NCI-H526 (cell line): ENCODE measurements at regions not wholly inside any gene's neighbourhood (a gene's known extent, or its start where the extent isn't known, plus 50 kb on each side); places are given as distances from the start of the nearest gene placed in this dataset.
A peak's percentile ranks its signal among the peaks of the same experiment; 100 is the strongest.

Source experiments
- DNase-seq, 2 experiments: peaks; one replicate each; lab custom pipeline; 2025; lab: John Stamatoyannopoulos, UW

DNA sequence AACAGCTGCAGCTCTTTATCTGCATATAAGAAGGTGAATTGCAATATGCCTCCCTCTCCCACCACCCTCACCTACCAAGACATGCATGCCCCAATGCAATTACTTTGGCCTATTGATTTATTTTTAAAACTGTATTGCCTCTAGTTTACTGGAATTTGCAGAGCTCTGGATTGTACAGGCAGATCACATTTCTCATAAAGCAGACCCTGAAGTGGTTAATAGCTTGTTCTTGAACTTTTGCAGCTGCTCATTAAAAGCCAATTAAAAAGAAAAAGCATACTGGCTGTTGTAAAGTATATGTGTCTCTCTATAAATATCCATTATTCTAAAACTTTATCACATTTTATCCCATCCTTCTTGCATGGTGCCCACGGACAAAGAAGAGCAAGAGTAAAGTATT, 221.5 kb upstream of the TOPAZ1 start:
- DNase-seq: no peak

DNA sequence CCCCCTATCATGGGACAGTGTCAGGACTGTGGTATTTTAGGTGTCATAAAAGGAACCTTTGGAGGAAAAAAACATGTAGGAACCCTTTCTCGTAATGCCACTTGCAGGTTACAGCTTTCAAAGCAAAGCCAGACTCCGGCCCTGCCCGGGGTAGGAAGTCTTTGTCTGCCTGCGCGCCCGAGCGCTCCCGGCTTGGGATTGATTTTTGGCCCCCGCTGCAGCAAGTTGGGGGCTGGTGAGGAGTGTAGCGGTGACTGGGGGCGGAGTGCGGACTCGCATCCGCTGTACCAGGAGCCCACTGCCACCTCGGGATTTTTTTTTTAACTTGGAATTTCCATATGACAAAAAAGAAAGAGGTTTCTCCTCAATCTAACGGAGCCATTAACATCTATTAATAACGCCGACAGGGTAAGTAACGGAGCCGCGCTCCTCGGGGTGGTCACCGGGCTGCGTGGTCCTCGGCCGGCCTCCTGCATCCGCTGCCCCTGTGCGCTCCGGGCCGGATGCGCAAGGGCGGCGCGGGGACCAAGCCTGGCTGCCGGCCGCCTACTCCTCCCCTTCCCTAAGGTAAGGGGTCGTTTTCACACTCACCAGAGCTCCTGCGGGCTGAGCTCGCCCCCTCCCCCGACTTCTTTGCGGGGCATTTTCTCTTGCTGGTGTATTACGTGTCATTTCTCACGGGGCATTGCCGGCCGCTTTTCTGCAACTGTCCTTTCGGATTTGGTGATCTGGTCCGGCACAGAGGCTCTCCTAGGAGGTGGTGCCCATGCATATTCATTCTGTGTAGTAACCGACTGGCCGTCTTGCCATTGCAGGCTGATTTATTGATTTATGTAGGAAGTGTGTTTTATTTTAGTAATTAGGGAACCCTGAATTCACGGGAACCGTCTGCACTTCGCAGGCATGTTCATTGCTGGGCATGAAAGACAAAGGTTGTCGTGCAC, 219.8 kb upstream of the TOPAZ1 start:
- DNase-seq: no peak

DNA sequence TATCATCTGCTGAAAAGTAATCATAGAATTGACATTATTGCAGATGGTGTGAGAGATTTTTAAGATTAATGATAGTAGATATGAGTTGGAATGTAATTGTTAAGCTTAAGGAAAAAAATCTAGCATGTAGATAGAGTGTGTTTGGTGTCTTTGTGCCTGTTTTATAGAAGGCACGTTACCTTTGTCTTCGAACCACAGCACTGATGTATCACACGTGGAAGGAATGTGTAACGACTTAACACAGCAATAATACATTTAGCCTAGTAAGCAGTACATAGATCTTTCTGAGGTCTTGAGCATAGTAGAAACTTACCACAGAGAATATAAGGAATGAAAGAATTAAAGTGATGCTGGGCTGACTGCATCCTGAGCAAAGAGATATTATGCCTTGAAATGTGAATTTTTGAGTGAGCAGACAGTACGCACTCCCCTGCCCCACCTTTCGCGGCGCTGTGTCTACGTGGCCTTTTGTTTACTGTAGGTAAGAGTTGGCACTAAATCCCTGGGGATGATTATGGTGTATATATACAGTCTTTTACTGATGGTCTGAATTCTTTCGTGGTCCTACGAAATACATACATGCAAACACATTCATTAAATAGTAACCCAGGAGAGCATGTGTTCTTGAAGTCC, 217.6 kb upstream of the TOPAZ1 start:
- no peak for DNase-seq

DNA sequence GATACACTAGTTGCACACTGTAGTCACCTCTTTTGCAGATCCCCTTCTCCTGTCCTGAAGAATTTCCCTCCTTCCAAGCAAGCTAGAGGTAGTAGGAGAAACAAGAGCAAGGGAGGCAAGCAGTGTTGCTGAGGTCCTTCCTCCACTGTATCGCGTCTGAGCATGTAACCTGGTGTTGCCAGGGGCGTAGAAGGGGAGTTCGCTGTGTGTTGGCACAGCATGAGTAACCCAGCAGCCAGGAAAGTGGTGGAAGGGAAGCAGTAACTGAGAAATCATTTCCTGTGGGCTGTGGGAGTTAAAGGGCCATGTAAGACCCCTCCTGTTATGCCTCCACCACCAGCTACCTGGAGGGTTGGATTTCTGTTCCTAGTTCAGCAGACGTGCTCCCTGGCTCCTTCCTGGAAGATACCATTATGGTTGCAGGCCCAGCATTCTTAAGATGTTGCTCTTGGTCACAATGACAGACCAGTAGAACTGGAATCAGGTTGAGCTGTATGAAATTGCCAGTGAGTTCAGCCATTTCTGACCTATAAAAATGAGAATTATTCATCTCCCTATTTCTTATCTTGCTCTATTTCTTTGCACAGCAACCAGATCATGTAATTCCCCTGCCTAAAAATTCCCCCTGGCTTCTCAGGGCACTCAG, 215.3 kb upstream of the TOPAZ1 start:
- no peak for DNase-seq

DNA sequence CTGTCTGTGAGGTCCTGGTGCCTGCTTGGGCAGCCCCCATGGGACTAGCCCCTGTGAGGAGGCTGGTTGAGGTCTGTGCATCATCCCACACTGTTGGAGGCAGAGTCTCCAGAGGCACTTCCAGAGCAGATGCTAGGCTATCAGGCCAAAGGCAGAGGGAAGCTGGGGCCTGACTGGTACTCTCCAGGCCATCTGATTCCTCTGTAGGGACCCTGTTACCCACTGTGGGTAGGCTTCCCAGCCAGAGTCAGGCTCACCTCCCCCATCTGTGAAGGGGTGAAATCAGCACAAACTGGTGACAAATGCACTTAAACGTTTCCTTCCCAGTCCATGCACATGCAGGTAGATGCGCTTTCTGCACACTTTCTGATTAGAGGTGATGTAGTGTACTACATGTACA, 212.6 kb upstream of the TOPAZ1 start:
- DNase-seq: no peak

DNA sequence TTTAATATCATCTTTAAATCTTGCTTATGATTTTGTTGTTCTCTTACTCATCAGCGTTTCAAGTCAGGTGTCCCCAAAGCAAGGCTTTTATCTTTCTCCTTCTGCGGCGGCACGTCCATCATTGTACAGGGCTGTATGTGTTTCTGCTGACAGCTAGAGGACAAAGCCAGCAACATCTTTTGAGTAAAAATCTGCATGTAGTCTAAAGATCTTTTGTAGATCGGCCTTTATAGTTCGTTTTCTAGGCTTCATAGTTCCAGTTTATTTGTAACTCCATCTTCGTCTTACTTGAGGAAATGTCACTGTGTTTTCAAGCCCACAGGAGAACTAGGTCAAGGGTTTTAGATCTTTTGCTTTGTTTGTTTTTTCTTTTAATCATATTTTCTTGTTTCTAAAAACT, 211.4 kb upstream of the TOPAZ1 start:
- DNase-seq: no peak

DNA sequence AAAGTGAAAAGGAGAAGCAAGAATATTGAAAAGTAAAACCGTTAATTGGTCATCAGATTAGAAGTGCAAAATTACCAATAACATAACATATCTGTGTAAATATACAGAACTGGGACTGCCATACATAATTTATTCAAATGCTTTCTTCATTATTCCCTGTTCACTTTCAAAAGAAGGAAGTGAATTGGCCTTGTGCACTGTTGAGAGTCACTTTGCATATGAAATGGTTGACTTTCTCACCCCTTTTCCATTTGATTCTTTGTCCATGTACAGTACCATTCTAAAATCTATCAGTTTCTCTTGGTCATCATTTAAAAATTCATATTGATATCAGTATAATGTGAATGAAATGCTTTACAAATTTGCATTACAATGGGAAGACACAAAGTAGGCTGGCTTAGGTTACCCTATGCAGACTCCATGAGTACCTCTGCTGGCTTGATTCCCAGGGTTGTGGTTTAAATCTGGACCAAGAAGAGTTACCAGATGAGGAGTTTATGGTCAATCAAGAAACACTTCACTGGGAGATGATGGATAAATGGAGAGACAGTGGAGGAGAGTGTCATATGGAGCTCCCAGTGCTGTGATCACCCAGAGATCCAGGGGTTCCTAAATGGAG, 210.9 kb upstream of the TOPAZ1 start:
- peak in 1 of 2 experiments; percentile 45 for DNase-seq

DNA sequence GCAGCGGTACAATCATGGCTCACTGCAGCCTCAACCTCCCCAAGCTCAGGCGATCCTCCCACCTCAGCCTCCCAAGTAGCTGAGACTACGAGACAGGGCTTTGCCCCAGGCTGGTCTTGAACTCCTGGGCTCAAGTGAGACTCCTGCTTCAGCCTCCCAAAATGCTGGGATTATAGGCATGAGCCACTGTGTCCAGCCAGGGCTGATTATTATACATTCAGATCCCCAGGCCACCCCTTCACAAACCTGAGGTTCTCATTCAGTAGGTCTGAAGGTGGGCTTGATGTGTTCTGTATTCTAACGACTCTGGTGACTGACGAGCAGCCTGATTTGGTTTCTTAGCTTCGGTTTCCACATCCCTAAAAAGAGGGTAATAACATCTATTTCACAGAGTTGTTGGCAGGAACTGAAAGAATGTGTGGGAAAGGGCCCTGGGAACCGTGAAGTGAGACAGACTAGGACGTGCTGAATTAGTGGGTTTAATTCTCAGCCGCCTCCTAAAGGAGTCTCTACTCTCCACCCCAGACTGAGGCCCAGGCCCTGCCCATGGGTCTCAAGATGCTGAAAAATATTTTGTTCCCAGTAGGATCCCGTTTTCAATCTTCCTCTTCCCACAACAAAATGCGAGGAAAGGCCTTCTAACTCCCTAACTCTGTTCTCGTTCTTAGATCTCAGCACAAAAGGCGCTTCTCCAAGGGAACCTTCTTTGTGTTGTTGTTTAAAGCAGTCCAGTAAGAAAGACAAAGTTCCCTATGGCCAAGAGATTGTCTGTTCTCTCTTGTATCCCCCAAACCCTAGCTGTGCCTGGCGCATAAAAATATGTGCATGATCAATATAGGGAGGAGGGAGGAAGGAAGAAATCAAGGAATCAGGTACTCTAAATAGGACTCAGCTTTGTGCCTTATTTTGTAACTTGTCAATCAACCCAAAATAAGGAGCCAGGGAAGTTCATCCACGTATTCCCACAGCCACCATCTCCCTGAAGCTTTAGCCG, 210.0 kb upstream of the TOPAZ1 start:
- no peak for DNase-seq

DNA sequence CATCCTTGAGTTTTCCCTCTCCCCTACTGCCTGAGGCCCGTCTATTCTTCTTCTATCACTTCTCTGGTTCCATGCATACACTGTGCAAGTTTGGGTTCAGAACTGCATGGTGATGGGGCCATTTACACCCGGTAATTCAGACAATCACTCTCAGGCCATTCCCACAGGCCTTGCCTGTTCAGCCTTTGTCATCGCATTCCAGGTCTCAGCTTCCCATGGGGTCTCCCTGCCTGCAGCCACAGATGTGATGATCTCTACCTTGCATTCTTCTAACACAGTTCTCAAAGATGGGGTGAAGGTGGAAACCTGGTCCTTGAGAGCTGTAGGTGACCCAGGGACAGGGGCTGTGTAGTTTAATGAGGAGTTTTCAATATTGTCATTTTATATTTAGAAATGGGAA, 209.2 kb upstream of the TOPAZ1 start:
- DNase-seq: no peak

DNA sequence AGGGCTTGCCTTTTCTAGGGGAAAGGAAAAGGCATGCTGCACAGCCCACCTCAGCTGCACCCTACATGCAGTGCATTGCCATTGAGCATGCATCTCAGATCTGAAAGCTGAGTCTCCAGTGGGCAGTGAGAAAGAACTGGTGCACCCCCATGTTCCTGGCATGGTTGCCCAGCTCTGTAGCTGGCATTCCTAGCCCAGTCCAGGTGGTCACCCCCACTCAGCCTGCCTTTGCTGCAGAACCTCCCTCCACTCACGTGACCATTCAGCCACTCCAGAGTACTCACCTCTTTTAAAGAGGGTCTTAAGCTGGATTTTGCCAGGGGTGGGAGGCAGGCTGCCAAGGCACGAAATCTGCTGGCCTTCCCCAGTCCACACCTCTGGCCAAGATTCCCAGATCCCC, 208.6 kb upstream of the TOPAZ1 start:
- no peak for DNase-seq

DNA sequence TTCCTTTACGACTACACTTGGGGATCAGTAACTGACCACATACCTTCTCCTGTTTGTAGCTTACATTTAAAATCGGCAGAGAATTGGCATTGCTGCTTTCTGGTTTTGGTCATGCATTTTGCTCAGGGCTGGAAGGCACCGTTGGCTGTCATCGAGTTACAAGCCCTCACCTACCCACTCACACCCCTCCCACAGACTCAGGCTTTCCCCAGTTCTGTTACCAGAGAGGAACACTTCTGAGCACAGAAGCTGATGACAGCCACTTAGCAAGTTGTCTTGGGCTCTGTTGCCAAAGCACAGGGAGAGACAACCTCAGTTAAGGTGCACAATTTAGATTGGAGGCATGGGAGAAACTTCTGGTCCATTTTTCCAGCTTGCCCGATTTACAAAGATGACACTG, 204.8 kb upstream of the TOPAZ1 start:
- DNase-seq: peak in 1 of 2 experiments; percentile 32

DNA sequence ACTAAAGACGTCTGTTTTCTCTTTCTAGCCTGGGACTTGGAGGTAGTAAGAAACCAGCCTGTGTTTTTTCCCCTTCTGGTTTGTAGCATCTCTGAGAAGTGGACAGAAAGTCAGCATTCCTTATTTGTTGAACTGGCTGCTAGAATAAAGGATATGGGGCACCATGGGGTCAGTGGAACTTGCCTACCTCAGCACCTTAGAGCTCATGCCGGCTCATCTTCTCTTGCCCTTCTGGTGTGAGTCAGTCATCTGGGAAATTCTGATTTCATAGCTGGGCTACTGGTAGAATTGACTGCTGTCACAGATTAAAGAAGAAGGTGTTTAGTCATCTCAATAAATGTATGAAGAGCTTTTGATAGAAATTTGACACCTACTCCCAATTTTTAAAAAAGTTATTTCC, 202.7 kb upstream of the TOPAZ1 start:
- DNase-seq: no peak

DNA sequence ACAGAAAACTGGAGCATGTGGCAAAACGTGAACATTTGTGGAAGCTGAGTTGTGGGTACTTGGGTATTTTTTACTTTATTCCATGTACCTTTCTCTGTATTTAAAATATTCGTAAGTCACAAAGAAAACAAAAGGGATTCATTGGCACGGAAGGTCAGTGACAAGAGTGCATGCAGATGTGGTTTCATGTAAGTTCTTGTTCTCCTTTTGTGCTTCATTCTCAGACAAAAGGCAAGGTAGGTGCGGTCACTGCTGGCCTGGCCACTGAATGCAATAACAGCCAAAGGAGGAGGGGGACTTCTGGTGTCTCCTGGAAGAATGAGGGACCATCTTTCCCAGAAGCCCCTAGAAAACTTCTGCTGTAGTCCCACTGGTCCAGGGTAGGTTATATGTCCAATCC, 200.0 kb upstream of the TOPAZ1 start:
- DNase-seq: no peak

DNA sequence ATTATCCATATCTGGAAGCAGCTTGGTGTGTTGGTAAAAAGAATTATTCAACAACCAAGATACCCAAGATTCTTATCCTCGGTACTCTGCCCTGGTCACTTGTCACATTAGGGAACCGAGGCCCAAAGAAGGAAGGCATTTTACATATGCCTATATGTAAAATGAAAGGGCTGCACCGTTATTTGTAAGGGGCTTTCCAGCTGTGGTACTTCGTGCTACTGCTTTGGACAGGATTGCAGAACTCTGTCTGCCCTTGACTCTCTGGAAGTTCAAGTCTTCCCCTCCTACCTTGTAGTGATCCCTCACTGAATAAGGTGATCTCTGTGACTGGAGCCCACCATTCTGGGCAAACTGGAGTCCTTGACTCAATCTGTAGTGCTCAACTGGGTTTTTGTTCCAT, 198.9 kb upstream of the TOPAZ1 start:
- DNase-seq: no peak

DNA sequence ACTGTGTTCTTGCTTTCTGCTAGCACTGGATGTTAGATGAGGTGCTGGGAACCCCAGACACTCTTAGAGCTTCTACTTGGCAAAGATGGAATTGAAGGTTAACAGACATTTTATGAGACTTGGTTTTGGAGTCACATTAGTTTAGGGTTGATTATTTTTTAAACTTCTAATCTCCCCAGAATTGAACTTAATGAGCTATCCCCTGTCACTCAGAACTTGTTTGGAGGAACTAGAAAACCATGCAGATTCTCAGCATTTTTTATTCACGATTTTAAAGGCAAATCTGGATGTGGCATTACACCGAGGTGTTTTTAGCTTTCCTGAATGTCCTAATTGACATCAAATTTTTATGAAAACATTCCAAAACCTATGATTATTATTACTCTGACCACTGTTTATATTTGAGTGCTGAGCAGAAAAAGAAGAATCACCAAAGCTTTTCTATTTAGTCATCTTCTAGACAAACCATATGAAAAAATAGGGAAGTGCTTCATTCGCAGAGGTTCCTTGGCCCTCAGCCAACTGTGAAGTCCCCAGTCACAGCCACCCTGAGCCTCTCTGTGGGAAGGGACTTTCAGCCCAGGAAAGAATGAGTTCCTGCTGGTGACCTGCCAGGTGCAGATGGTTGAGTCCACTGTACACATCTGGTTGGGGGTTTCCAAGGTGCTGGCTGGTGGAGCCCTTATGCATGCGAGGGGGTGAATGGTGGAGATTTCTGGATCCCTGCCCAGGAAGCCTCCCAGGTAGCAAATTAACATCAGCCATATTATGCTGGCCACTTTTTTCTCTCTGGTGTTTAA, 196.0 kb upstream of the TOPAZ1 start:
- DNase-seq: no peak

DNA sequence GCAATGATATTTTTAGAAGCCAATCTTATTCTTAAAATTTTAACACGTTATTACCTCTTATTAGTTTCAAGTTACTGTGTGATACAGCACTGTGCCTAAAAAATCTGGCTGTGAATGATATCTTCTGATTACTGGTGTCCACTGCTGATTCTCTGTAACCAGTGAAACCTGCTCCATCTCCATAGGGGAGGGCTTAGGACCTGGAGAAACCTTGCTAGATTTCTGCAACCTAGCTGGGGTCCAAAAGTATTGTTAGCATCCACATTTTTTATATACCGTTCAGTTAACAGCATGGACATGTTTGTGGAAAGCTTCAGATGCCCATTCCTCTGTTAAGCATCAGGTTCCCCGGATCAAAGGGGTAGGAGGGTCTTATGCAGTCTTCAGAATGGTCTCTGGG, 193.9 kb upstream of the TOPAZ1 start:
- DNase-seq: no peak

DNA sequence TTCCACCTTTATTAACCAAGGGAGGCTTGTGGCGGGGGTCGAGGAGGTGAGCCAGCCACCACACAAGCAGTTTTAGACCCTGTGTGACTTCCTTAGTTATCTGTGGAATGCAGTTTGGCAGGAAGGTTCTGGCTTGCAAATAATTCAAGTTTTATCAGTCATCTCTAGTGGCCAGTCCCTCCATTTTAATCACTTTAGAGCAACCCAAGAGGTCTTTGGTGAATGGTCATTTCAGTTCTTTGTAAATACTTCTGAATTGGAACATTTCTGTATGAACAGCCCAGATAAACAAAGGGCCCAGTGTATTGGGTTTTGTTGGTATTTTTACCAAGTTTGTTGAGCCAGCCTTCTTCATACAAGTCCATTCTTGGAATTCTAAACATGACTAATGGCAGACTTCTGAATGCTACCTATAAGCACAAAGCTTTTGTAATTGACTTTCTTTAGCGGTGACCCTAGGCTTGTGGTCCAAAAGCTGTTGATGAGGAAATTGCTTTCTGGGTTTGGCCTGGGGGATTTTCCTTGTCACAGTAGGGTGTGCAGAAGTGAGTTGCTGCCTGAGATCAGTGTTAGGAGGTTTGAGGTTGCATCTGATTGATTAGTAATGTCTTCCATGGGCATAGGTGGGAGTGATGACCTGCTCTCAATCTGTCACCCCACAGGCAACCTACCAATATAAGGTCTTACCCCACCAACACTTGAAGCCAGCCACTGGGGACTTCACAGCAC, 193.3 kb upstream of the TOPAZ1 start:
- no peak for DNase-seq

DNA sequence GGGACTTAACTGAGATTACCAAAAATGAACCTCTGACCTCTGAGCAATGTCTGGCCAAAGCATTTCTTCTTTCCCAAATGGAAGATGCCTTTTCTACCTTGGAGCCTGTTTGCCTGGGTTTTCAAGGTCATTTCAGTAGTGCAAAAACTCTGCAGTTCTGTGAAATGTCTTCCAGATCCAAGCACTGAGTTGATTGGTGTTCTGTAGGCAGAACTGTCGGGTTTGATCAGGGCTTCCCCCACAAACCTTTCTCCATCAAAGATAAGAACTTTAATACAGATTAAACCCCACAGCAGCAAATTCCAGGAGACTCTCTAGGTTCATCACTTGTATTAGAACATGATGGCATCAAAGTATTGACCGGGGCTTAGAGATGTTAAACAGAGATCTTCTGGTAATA, 192.7 kb upstream of the TOPAZ1 start:
- DNase-seq: no peak

DNA sequence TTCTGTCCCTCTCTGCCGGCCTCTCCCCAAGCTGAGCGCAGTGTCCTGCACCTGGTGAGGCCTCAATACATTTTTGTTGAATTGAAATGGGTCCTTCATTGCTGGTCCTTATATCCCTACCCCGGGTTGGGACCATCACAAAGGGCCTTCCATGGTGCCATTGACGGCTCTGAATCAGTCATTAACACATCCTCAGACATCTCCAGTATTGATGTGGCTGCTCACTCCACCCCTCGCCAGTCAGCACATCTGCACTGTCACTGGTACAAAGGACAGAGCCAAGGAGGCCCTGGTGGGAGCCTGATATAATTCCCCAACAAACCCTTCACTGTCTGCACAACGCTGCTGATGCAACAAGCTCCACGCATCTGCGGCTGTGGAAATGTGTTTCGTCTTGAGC, 191.6 kb upstream of the TOPAZ1 start:
- no peak for DNase-seq

DNA sequence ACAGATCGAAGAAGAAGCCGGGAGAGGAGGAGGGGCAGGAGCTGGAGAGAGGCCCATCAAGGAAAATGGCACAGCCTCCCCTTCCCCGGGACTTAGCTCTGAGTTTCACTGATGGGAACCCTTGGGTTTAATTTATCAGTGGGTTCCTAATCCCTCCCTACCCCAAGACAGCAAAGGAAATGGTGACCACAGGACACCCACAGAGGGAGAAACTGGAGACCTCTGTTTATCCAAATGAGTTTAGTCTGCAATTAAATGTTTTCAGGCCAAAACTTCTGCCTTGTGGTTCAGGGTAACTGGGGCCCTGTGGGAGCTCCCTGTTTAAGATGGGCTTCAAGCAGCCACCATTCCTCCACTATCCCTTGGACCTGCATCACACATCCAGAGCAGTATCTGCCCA, 190.8 kb upstream of the TOPAZ1 start:
- no peak for DNase-seq
